HL-60 (cell line): ENCODE measurements at regions not wholly inside any gene's neighbourhood (a gene's known extent, or its start where the extent isn't known, plus 50 kb on each side); places are given as distances from the start of the nearest gene placed in this dataset.

Experiments used
- GABPA ChIP-seq: IDR thresholded peaks from 2 replicates; pipeline ENCODE4 v1.6.1; 2012; ENCODE audit warnings: low read depth
- POLR2AphosphoS5 ChIP-seq: IDR thresholded peaks from 2 replicates; pipeline ENCODE4 v1.6.1; 2012; ENCODE audit warnings: low read depth
- TF ChIP-seq, protein P1 (sequence below): IDR thresholded peaks from one replicate; pipeline ENCODE4 v1.5.1; 2011; ENCODE audit warnings: low read length, control low read depth, inconsistent platforms; ENCODE audit not compliant: insufficient read depth

GRCh38 chr1:239209591-239209990 lies 176.8 kb upstream of the CHRM3 start:
- TF ChIP-seq, protein P1, sequence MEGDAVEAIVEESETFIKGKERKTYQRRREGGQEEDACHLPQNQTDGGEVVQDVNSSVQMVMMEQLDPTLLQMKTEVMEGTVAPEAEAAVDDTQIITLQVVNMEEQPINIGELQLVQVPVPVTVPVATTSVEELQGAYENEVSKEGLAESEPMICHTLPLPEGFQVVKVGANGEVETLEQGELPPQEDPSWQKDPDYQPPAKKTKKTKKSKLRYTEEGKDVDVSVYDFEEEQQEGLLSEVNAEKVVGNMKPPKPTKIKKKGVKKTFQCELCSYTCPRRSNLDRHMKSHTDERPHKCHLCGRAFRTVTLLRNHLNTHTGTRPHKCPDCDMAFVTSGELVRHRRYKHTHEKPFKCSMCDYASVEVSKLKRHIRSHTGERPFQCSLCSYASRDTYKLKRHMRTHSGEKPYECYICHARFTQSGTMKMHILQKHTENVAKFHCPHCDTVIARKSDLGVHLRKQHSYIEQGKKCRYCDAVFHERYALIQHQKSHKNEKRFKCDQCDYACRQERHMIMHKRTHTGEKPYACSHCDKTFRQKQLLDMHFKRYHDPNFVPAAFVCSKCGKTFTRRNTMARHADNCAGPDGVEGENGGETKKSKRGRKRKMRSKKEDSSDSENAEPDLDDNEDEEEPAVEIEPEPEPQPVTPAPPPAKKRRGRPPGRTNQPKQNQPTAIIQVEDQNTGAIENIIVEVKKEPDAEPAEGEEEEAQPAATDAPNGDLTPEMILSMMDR, result no peak
- no peak for TF ChIP-seq GABPA
- TF ChIP-seq POLR2AphosphoS5, result no peak
